Dermis blood vessel endothelial cell (primary cell): ENCODE measurements at regions not wholly inside any gene's neighbourhood (a gene's known extent, or its start where the extent isn't known, plus 50 kb on each side); places are given as distances from the start of the nearest gene placed in this dataset.
"Not testable (repeated sequence)": the region's sequence is repeated elsewhere in the genome, so short reads cannot be mapped to it uniquely, and the experiment has no call there.

Experiments used
- DNase-seq: peaks from one replicate; pipeline ENCODE4 v3.0.0; 2010

- DNase-seq: no peak
Observed at GRCh38 chr9:81427870-81428269, 261.5 kb downstream of the TLE1 start.

DNA sequence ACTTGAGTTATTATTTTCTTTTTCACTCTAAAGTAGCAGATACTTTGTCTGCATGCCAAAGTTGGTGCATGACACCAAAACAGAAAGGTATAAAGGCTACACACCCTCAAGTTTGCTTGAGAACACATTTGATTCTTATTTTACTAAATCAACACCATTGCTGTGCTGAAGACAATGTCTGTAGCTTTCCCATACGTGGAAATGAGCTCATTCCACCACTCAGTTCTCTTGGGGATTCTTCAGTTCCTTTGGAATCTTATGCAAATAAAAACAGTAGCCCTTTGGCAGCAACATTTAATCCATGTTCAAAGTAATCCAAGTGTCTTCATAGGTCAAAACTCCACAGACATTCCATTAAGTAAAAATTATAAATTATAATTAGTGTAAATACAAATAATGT, 264.9 kb downstream of the TLE1 start:
- peak; percentile 30 for DNase-seq

GRCh38 chr9:81423589-81424326, 265.6 kb downstream of the TLE1 start:
- no peak for DNase-seq

- not testable (repeated sequence) for DNase-seq
Observed at GRCh38 chr9:81421090-81421489, 268.3 kb downstream of the TLE1 start.

- DNase-seq: no peak
Observed at GRCh38 chr9:81420024-81420423, 269.3 kb downstream of the TLE1 start.

DNA sequence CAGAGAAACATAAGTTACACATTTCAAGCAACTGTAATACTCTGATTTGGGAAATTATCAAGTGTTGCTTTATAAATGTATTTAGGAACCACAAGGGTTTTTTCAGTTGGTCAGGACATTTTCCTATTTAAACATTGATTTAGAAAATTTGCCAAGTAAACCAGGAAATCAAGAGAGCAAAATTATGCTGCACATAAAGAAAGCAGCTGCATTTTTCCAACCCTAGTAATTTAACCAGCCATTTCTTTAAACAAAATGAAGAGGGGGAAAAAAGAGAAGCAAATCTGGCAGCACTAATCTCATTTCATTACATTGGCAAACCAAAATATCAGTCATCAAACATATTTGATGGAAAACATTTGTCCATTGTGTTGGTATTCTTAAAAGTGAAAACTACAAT, 271.4 kb downstream of the TLE1 start:
- no peak for DNase-seq

- DNase-seq: peak; percentile 33
Observed at GRCh38 chr9:81417299-81417675, 272.1 kb downstream of the TLE1 start.

GRCh38 chr9:81416476-81417298, 272.7 kb downstream of the TLE1 start:
- peak; percentile 3 for DNase-seq

DNA sequence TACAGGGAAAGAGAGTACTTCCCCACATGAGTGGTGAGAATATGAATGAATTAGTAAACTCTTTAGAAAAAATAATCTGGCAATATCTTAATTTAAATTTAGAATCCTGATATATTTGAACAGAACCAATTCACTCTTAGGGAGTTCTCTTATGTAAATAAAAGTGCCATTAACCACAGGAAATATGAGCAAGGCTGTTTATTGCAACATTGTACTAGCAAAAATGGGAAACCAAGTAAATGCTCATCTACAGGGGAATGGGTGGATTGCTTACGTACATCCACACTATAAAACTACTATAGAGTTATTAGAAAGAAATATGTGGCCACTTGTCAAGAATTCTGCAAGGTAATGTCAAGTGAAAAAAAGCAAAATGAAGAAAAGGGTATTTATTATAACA, 274.5 kb downstream of the TLE1 start:
- DNase-seq: no peak

DNA sequence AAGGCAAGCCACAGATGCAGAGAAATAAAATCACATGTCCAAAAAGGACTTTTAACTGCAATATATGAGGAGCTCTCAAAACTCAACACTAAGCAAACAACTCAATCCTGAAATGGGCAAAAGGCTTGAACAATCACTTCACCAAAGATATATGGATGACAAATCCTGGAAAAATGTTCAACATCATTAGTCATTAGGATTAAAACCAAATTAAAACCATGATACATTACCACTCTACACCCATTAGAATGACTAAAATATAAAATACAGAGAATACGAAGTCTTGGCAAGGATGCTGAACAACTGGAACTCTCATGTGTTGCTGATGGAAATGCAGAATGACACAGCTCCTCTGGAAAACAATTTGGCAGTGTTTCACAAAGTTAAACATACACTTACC, 277.4 kb downstream of the TLE1 start:
- no peak for DNase-seq

- DNase-seq: peak; percentile 60
Observed at GRCh38 chr9:81410201-81410600, 279.1 kb downstream of the TLE1 start.

DNA sequence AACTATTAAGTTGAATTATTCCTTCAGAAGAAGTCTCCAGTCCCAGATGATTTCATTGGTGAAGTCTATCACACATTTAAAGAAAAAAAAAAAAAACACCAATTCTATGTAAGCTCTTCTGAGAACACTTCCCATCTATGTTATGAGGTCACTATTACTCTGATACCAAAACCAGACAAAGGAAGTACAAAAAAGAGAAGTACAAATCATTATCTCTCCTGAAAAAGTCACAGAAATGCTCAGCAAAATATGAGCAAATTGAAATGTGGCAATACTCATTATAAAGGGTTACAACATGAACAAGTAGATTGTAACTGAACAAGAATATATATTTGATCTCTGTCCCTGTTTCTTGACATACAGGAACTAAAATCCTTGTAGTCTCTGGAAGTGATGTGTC, 280.4 kb downstream of the TLE1 start:
- no peak for DNase-seq

- no peak for DNase-seq
Observed at GRCh38 chr9:81404931-81405598, 284.3 kb downstream of the TLE1 start.

DNA sequence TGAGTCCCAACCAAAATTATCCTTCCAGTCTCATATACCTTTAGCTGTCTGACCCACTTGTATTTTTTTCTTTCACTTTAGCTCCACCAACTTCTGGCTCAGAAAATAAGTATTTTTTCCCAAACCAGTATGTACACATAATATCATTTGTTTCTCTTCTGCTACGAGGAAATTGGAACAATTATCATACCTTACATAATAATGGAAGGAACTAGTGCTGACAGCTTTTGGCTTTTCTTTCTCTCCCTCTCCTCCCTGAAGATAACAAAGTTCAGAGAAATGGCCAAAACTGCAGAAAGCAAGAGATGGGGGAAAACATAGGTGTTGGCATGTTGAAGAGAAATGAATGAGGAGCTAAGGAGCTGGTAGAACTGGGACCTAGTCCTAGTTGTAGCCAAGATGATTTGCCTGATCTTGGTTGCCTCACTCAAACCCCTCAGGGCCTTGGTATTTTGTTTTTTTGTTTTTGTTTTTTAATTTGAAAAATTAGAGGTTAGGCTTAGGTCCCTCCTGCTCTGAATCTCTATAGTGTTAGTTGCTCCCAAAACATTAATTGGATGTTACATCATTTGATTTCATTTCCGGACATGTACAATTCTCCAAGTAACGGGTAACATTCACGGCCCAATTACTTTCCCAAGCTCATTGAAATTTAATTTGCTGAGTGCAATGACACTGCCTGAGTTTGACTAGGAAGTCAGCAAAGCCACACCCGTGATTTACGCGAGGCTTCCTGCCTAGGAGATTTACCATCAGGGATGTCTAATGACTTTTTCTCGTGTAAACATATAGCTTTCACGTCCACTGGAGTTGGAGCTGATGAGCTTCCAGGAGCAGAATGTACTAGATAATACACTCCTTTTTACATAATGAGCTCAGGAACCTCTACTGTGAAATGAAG, 291.6 kb downstream of the TLE1 start:
- DNase-seq: peak; percentile 19

- DNase-seq: no peak
Observed at GRCh38 chr9:81396528-81396927, 292.8 kb downstream of the TLE1 start.

GRCh38 chr9:81395676-81396054, 293.7 kb downstream of the TLE1 start:
- DNase-seq: no peak

DNA sequence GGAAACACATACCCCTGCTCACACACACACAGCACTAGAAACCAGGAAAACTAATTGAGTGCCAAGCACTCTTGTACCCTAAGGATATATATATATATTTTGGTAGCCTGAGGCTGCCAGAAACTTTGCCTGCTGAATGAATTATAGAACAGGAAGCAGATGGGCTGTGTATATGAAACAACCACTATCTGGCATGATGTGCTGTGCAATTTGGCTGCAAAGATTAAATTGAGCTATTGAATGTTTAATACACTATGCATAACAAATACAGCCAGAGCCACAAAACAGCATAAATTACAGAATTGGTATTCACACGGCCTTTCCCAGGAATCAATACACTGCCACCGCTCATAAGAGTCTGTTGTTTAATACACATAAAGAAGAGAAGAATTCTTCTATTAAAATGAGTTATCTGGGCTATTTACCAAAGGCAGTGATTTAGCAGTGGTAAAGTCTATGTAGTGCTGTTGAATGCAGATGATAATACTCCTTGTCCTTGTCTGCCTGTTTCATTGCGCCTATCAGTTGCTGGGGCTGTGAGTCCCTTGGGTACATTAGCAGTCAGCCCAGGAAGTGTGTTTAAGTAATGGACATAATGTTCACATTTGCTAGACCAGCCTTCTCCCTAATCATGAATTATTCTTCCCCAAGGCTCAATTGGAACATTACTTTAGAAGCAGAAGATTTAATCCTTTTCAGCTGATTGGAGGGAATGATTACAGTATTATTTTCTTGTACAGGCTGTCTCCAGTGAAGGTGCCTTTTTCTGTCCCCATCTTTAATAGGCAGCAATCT, 294.3 kb downstream of the TLE1 start:
- peak; percentile 47 for DNase-seq

- no peak for DNase-seq
Observed at GRCh38 chr9:81393985-81394811, 295.1 kb downstream of the TLE1 start.

DNA sequence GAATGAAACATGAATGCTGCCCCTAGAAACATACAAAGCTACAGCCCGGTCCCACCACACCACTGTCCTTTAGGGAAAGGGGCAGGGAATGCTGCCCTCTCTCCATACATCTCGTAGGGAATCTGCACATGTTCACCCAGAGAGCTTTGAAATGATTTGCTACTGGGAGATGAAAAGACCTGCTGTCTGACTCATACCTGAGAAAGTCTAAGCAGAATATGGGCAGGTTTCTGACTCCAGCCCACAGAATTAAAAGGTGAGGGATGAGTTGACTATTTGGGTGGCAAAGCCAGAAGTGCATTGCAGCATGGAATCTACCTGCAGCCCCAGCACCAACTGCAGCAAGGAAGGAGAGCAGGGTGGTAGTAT, 297.9 kb downstream of the TLE1 start:
- DNase-seq: no peak

DNA sequence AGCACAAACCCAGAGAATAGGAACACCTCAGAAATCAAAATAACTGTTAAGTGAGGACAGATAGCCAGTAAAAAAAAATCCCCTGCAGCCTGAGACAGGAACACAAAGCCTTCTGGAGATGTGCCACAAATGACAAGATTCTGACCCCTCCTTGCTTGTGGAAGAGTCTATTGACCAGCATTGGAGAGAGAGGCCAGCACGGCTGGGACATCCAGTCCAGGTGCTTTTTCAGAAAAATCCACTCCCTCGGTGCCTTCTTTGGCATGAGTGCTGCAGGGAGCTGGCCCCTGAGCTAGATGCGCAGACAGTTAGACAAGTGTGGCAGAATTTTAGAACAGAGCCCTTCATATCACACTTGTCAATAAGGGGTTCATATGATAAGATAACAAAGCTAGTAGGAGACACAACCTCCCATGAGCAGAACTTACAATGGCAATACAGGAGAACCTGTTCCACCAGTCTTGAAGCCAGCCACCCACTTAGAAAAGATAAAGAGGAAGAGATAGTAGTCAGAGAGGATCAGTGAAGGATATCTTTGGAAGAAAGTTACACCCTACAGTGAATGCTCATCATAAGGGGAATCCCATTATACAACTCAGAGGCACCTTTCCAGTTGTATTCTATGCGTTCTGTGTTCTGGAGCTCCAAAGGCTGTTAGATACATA, 298.4 kb downstream of the TLE1 start:
- no peak for DNase-seq
